Neural cell (in vitro differentiated cells): ENCODE measurements at regions not wholly inside any gene's neighbourhood (a gene's known extent, or its start where the extent isn't known, plus 50 kb on each side); places are given as distances from the start of the nearest gene placed in this dataset.

ENCODE experiments used
- H2AFZ ChIP-seq: fragments of 200-600, 300-800 bp; sonication (generic), shearing (Covaris generic); 2 replicates; pipeline ENCODE4 v1.6.0; 2014; ENCODE audit warnings: low read depth, mild to moderate bottlenecking, antibody characterized with exemption, low read length, moderate library complexity
- H3F3A ChIP-seq: fragments of 200-600 bp; shearing (Covaris generic); 2 replicates; pipeline ENCODE4 v1.6.1; 2016; ENCODE audit warnings: mild to moderate bottlenecking, moderate library complexity, mixed read lengths, antibody characterized with exemption, low read length; ENCODE audit not compliant: insufficient read depth, poor library complexity, severe bottlenecking
- H3K27ac ChIP-seq: fragments of 200-600, 300-800 bp; sonication (generic), shearing (Covaris generic); 2 replicates; pipeline ENCODE4 v1.5.1; 2014; ENCODE audit warnings: mild to moderate bottlenecking, low read length, moderate library complexity
- H3K27me3 ChIP-seq: fragments of 300-800, 200-600 bp; sonication (generic), shearing (Covaris generic); 2 replicates; pipeline ENCODE4 v1.6.0; 2014; ENCODE audit warnings: mild to moderate bottlenecking, low read depth, low read length, moderate library complexity; ENCODE audit not compliant: insufficient read depth
- H3K36me3 ChIP-seq: fragments of 300-800, 200-600 bp; sonication (generic), shearing (Covaris generic); 2 replicates; pipeline ENCODE4 v1.5.1; 2014; ENCODE audit warnings: mild to moderate bottlenecking, antibody characterized with exemption, low read length, moderate library complexity; ENCODE audit not compliant: insufficient read depth
- H3K4me2 ChIP-seq: fragments of 300-800, 200-600 bp; sonication (generic), shearing (Covaris generic); 2 replicates; pipeline ENCODE4 v1.6.0; 2014; ENCODE audit warnings: mild to moderate bottlenecking, low read length
- H3K4me3 ChIP-seq: fragments of 300-800, 200-600 bp; sonication (generic), shearing (Covaris generic); 2 replicates; pipeline ENCODE4 v1.5.1; 2014; ENCODE audit warnings: mild to moderate bottlenecking, low read length, moderate library complexity
- H3K79me2 ChIP-seq: fragments of 200-600 bp; shearing (Covaris generic); replicated peaks from 2 replicates; pipeline ENCODE4 v1.6.0; 2014; ENCODE audit warnings: mild to moderate bottlenecking, low read length, moderate library complexity; ENCODE audit not compliant: insufficient read depth
- H3K9ac ChIP-seq: fragments of 300-800, 200-600 bp; sonication (generic), shearing (Covaris generic); 2 replicates; pipeline ENCODE4 v1.6.1; 2016; ENCODE audit warnings: mild to moderate bottlenecking, low read length, mixed read lengths
- H3K9me2 ChIP-seq: fragments of 200-600 bp; shearing (Covaris generic); 2 replicates; pipeline ENCODE4 v1.6.1; 2016; ENCODE audit warnings: mild to moderate bottlenecking, low read length, mixed read lengths; ENCODE audit not compliant: insufficient read depth
- H3K9me3 ChIP-seq: fragments of 200-600, 300-800 bp; sonication (generic), shearing (Covaris generic); 2 replicates; pipeline ENCODE4 v1.6.1; 2016; ENCODE audit warnings: mild to moderate bottlenecking, mixed run types, low read length, moderate library complexity, mixed read lengths
- H4K20me1 ChIP-seq: fragments of 200-600 bp; shearing (Covaris generic); 2 replicates; pipeline ENCODE4 v1.6.1; 2016; ENCODE audit warnings: mild to moderate bottlenecking, mixed run types; ENCODE audit not compliant: insufficient read depth
- CTCF ChIP-seq: fragments of 450-650 bp; IDR thresholded peaks from 2 replicates; pipeline ENCODE4 v1.5.1; 2014; ENCODE audit warnings: antibody characterized with exemption, mild to moderate bottlenecking, moderate library complexity; ENCODE audit not compliant: poor library complexity, severe bottlenecking
- EP300 ChIP-seq: fragments of 450-650 bp; conservative IDR thresholded peaks from 2 replicates; pipeline ENCODE4 v1.6.1; 2014; ENCODE audit warnings: antibody characterized with exemption, mild to moderate bottlenecking, moderate library complexity; ENCODE audit not compliant: poor library complexity, severe bottlenecking
- EZH2 ChIP-seq: fragments of 200-600, 300-800 bp; shearing (Covaris generic), sonication (generic); IDR thresholded peaks from 2 replicates; pipeline ENCODE4 v1.6.1; 2014; ENCODE audit warnings: antibody characterized with exemption, low read length, borderline replicate concordance, mild to moderate bottlenecking; ENCODE audit not compliant: insufficient read depth, poor library complexity, severe bottlenecking
- MXI1 ChIP-seq: fragments of 450-650 bp; conservative IDR thresholded peaks from 2 replicates; pipeline ENCODE4 v1.6.1; 2014; ENCODE audit warnings: antibody characterized with exemption, mild to moderate bottlenecking; ENCODE audit not compliant: poor library complexity, severe bottlenecking
- POLR2AphosphoS5 ChIP-seq: IDR thresholded peaks from 2 replicates; pipeline ENCODE4 v1.6.1; 2012
- RAD21 ChIP-seq: fragments of 450-650 bp; conservative IDR thresholded peaks from 2 replicates; pipeline ENCODE4 v1.6.1; 2014; ENCODE audit warnings: antibody characterized with exemption, mild to moderate bottlenecking, moderate library complexity
- REST ChIP-seq: IDR thresholded peaks from 2 replicates; pipeline ENCODE4 v1.6.1; 2012; ENCODE audit warnings: borderline replicate concordance
- SMC3 ChIP-seq: fragments of 450-650 bp; conservative IDR thresholded peaks from 2 replicates; pipeline ENCODE4 v1.6.1; 2014; ENCODE audit warnings: antibody characterized with exemption, mild to moderate bottlenecking, moderate library complexity; ENCODE audit not compliant: poor library complexity
- TAF1 ChIP-seq: IDR thresholded peaks from 2 replicates; pipeline ENCODE4 v1.6.1; 2012; ENCODE audit warnings: low read depth

GRCh38 chrX:149073479-149073878, 431.6 kb downstream of the IDS start:
- Histone ChIP-seq H3K9me2 (no peaks in the 10 kb centered on the region), H3F3A (no peaks in the 10 kb centered on the region), H3K27ac (no peak overlapping the region), H3K9me3 (no peaks in the 10 kb centered on the region), H3K4me3 (no peak overlapping the region), H3K9ac (no peak overlapping the region), H3K27me3 (no peaks in the 10 kb centered on the region), H3K4me2 (no peak overlapping the region), H3K79me2 (no peaks in the 10 kb centered on the region), H3K36me3 (no peaks in the 10 kb centered on the region), H4K20me1 (no peaks in the 10 kb centered on the region), H2AFZ (no peak overlapping the region)
- TF ChIP-seq SMC3 (no peak), EP300 (no peak), POLR2AphosphoS5 (no peak), REST (no peak), EZH2 (no peak), MXI1 (no peak), CTCF (no peak)

- Histone ChIP-seq H3K79me2 (no peaks in the 10 kb centered on the region), H3K4me2 (no peak overlapping the region), H3K9me2 (no peaks in the 10 kb centered on the region)
These were observed 435.2 kb downstream of the IDS start for GRCh38 chrX:149069899-149070298.

More at GRCh38 chrX:149069899-149070298, 435.2 kb downstream of the IDS start:
- no peaks in the 10 kb centered on the region for H3K27me3 ChIP-seq
- no peaks in the 10 kb centered on the region for H3K36me3 ChIP-seq
- H4K20me1 ChIP-seq = no peaks in the 10 kb centered on the region
- no peaks in the 10 kb centered on the region for H3F3A ChIP-seq
- no peak overlapping the region for H2AFZ ChIP-seq
- no peak overlapping the region for H3K9ac ChIP-seq
- H3K27ac ChIP-seq = no peak overlapping the region
- TF ChIP-seq SMC3 (no peak), REST (no peak), TAF1 (no peak), RAD21 (no peak), POLR2AphosphoS5 (no peak), CTCF (no peak), MXI1 (no peak), EZH2 (no peak), EP300 (no peak)
- no peak overlapping the region for H3K4me3 ChIP-seq
- H3K9me3 ChIP-seq = no peaks in the 10 kb centered on the region
